H1 (cell line): ENCODE measurements at regions not wholly inside any gene's neighbourhood (a gene's known extent, or its start where the extent isn't known, plus 50 kb on each side); places are given as distances from the start of the nearest gene placed in this dataset.

ENCODE experiments used
- CEBPB ChIP-seq: IDR thresholded peaks from 2 replicates; pipeline ENCODE4 v1.6.1; 2012; ENCODE audit warnings: low read depth, low read length
- CTCF ChIP-seq, 3 experiments: IDR thresholded peaks; 1 replicate in 2 of 3; 2 replicates in 1 of 3; pipeline versions ENCODE4 v1.5.1 to v1.6.1; 2011; ENCODE audit warnings: low read length in 3 of 3, mild to moderate bottlenecking in 3 of 3, inconsistent platforms in 2 of 3, low read depth in 1 of 3, moderate library complexity in 1 of 3; ENCODE audit not compliant: insufficient read depth in 1 of 3; ENCODE audit errors: control extremely low read depth in 1 of 3
- EP300 ChIP-seq, 2 experiments: IDR thresholded peaks; 1 replicate in 1 of 2; 2 replicates in 1 of 2; pipeline ENCODE4 v1.6.1; 2011 to 2012; ENCODE audit warnings: low read depth in 2 of 2, low read length in 2 of 2, mild to moderate bottlenecking in 2 of 2, borderline replicate concordance in 1 of 2, inconsistent platforms in 1 of 2, moderate library complexity in 1 of 2
- POLR2A ChIP-seq, 2 experiments: IDR thresholded peaks; 1 replicate in 1 of 2; 2 replicates in 1 of 2; pipeline ENCODE4 v1.6.1; 2011; ENCODE audit warnings: low read depth in 2 of 2, low read length in 2 of 2, mild to moderate bottlenecking in 2 of 2; ENCODE audit errors: control extremely low read depth in 1 of 2
- RNF2 ChIP-seq: fragments of 200-900, 300-1000 bp; sonication (generic); IDR thresholded peaks from 2 replicates; pipeline ENCODE4 v1.7.1; 2016; ENCODE audit warnings: borderline replicate concordance, low read depth, mild to moderate bottlenecking, antibody characterized with exemption, low read length; ENCODE audit not compliant: poor library complexity, severe bottlenecking; ENCODE audit errors: missing control alignments
- SIX5 ChIP-seq: IDR thresholded peaks from 2 replicates; pipeline ENCODE4 v1.6.1; 2011; ENCODE audit warnings: mild to moderate bottlenecking, low read depth, low read length

- TF ChIP-seq EP300 (IDR thresholded peaks at IDR 0.05; ENCODE audit: borderline replicate concordance in 1 of 2, low read depth in 2 of 2, low read length in 2 of 2) (no peak), CTCF (IDR thresholded peaks at IDR 0.05; ENCODE audit: control extremely low read depth in 1 of 3, insufficient read depth in 1 of 3, low read depth in 1 of 3, low read length in 3 of 3) (no peak), POLR2A (IDR thresholded peaks at IDR 0.05; ENCODE audit: control extremely low read depth in 1 of 2, low read depth in 2 of 2, low read length in 2 of 2) (no peak), RNF2 (no peak), SIX5 (no peak), CEBPB (no peak)
Measured at GRCh38 chr7:84532196-84532595, 337.6 kb upstream of the SEMA3A start.
